ENCODE measurements at regions not wholly inside any gene's neighbourhood (a gene's known extent, or its start where the extent isn't known, plus 50 kb on each side); places are given as distances from the start of the nearest gene placed in this dataset.

DNA sequence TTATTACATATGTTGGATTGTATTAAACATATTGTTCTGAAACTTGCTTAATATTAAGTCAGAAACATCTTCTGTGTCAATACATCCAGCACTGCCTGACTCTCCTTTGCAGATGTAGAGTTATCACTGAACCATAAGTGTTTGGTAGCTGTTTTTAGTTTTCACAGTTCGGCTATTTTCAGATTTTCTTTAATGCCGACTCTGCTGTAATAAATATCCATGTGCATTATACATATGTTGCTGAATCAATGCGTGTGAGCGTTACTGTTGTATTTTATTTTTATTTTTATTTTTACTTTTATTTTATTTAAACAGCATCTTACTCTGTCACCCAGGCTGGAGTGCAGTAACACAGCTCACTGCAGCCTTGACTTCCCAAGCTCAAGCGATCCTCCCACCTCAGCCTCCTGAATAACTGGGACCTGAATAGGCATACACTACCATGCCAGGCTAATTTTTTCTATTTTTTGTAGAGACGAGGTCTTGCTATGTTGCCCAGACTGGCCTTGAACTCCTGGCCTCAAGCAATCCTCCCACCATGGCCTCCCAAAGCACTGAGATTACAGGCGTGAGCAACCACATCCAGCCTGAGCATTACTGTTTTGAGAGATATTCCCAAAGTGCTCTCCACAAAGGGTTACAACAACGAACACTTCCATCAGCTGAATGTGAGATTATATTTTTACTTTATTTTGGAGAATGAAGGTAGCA lies 50.7 kb upstream of the NOCT start:
- WGBS, 2 donors = 86 to 92% methylated on average over 8 of the region's 8 CpGs
- no peak overlapping the region for H3K27ac ChIP-seq
- H3K4me3 ChIP-seq = no peak overlapping the region
- H3K27me3 ChIP-seq = no peaks in the 10 kb centered on the region
- no peak for TF ChIP-seq POLR2A (IDR thresholded peaks at IDR 0.05)
- no peak for TF ChIP-seq EP300 (IDR thresholded peaks at IDR 0.05)
- no peak for TF ChIP-seq CTCF (IDR thresholded peaks at IDR 0.05)
- peaks cover 0 to 16% (median 0%) of the 10 kb centered on the region in 4 donors for H3K4me1 ChIP-seq
- DNase-seq (ENCODE audit: low spot score in 2 of 2) = no peak
- no peaks in the 10 kb centered on the region for H3K36me3 ChIP-seq
- no peaks in the 10 kb centered on the region for H3K9me3 ChIP-seq

DNA sequence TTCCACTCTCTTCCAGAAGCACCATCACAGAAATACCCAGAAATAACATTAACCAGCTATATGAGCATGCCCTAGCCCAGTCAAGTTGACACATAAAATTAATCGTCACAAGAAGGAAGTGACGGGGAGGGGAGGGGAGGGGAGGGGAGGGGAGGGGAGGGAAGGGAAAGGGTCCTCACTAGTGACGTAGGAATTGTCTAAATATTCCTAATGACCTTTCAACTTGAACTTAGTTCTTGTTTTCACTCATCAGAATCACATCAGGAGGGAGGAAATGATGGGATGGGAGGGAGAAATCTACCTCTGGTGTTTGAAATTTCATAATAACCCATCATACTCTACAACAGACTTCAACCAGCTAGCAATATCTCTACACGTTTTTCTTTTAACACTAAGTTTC lies 52.2 kb upstream of the NOCT start:
- no peaks in the 10 kb centered on the region for H3K9me3 ChIP-seq
- no peaks in the 10 kb centered on the region for H3K36me3 ChIP-seq
- H3K27ac ChIP-seq = no peak overlapping the region
- no peak overlapping the region for H3K4me3 ChIP-seq
- H3K27me3 ChIP-seq = no peaks in the 10 kb centered on the region
- peaks cover 0 to 21% (median 0%) of the 10 kb centered on the region in 4 donors for H3K4me1 ChIP-seq
- no peak for TF ChIP-seq POLR2A (IDR thresholded peaks at IDR 0.05)
- TF ChIP-seq CTCF (IDR thresholded peaks at IDR 0.05) = no peak
- TF ChIP-seq EP300 (IDR thresholded peaks at IDR 0.05) = no peak
- no peak for DNase-seq (ENCODE audit: low spot score in 2 of 2)
- WGBS, 2 donors = 60 to 68% methylated on average over 4 of the region's 4 CpGs

DNA sequence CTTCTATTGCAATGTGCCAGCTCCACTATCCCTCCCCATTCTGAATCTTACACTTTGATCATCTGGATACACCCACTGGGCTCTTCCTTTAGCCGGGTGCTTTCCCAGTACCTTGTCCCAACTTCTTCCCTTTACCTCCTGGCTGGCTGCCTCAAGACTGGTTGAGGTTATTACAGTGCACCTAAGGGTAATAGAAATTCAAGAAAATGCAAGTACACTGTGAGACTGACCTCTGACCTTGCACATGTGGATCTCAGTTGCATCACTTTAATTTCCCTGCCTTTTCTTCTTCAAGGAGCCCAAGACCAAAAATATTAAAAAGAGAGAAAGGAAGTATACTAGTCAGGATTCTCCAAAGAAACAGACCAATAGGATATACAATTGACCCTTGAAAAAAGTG lies 53.9 kb upstream of the NOCT start:
- Histone ChIP-seq H3K36me3 (no peaks in the 10 kb centered on the region), H3K27me3 (no peaks in the 10 kb centered on the region), H3K4me3 (no peak overlapping the region), H3K9me3 (no peaks in the 10 kb centered on the region), H3K4me1 (peaks cover 0 to 21% (median 0%) of the 10 kb centered on the region in 4 donors), H3K27ac (peak overlapping the region in 1 of 4 donors; percentile 41)
- TF ChIP-seq POLR2A (IDR thresholded peaks at IDR 0.05) = no peak
- TF ChIP-seq EP300 (IDR thresholded peaks at IDR 0.05) = peak in 1 of 2 donors; percentile 36
- TF ChIP-seq CTCF (IDR thresholded peaks at IDR 0.05) = no peak
- peak in 1 of 2 donors; percentile 70 for DNase-seq (ENCODE audit: low spot score in 2 of 2)
- 56 to 69% methylated on average over 1 of the region's 1 CpG for WGBS, 2 donors

GRCh38 chr4:138961129-138961528 lies 54.5 kb upstream of the NOCT start:
- H3K4me3 ChIP-seq = no peak overlapping the region
- no peak for TF ChIP-seq EP300 (IDR thresholded peaks at IDR 0.05)
- TF ChIP-seq POLR2A (IDR thresholded peaks at IDR 0.05) = no peak
- TF ChIP-seq CTCF (IDR thresholded peaks at IDR 0.05) = no peak
- no peak for DNase-seq (ENCODE audit: low spot score in 2 of 2)
- whole genome bisulfite sequencing, 2 donors = 70 to 82% methylated on average over 5 of the region's 5 CpGs
- H3K27ac ChIP-seq = peak overlapping the region in 1 of 4 donors; percentile 41
- no peaks in the 10 kb centered on the region for H3K9me3 ChIP-seq
- H3K4me1 ChIP-seq = peaks cover 0 to 21% (median 0%) of the 10 kb centered on the region in 4 donors
- H3K27me3 ChIP-seq = no peaks in the 10 kb centered on the region
- H3K36me3 ChIP-seq = no peaks in the 10 kb centered on the region

- Histone ChIP-seq H3K27ac (peak overlapping the region in 1 of 4 donors; percentile 41), H3K27me3 (no peaks in the 10 kb centered on the region), H3K36me3 (no peaks in the 10 kb centered on the region), H3K4me3 (no peak overlapping the region), H3K4me1 (peaks cover 0 to 21% (median 0%) of the 10 kb centered on the region in 4 donors), H3K9me3 (no peaks in the 10 kb centered on the region)
- no peak for DNase-seq (ENCODE audit: low spot score in 2 of 2)
- TF ChIP-seq EP300 (IDR thresholded peaks at IDR 0.05) = no peak
- no peak for TF ChIP-seq CTCF (IDR thresholded peaks at IDR 0.05)
- TF ChIP-seq POLR2A (IDR thresholded peaks at IDR 0.05) = no peak
- 58 to 64% methylated on average over 4 of the region's 4 CpGs for WGBS, 2 donors
These were observed 55.3 kb upstream of the NOCT start for GRCh38 chr4:138960175-138960710.
